C4-2B (cell line): ENCODE measurements at regions not wholly inside any gene's neighbourhood (a gene's known extent, or its start where the extent isn't known, plus 50 kb on each side); places are given as distances from the start of the nearest gene placed in this dataset.

ENCODE experiments used
- H3K27ac ChIP-seq: fragments of 450-650 bp; 2 replicates; pipeline ENCODE4 v1.5.1; 2017
- CTCF ChIP-seq: fragments of 450-650 bp; conservative IDR thresholded peaks from 2 replicates; pipeline ENCODE4 v1.5.1; 2017; ENCODE audit warnings: mild to moderate bottlenecking
- ZFX ChIP-seq: fragments of 450-650 bp; IDR thresholded peaks from 2 replicates; pipeline ENCODE4 v1.6.1; 2017

GRCh38 chr1:218494449-218494852, 149.3 kb downstream of the TGFB2 start:
- H3K27ac ChIP-seq = no peak overlapping the region

GRCh38 chr1:218495931-218496330, 150.8 kb downstream of the TGFB2 start:
- H3K27ac ChIP-seq = no peak overlapping the region
- TF ChIP-seq CTCF (no peak), ZFX (no peak)

More at GRCh38 chr1:218494449-218494852, 149.3 kb downstream of the TGFB2 start:
- TF ChIP-seq CTCF (no peak), ZFX (no peak)

GRCh38 chr1:218496561-218496960, 151.4 kb downstream of the TGFB2 start:
- no peak overlapping the region for H3K27ac ChIP-seq
- TF ChIP-seq CTCF (no peak), ZFX (no peak)

- H3K27ac ChIP-seq = no peak overlapping the region
- no peak for TF ChIP-seq CTCF
- no peak for TF ChIP-seq ZFX
Observed at GRCh38 chr1:218498056-218498938, 153.2 kb downstream of the TGFB2 start.

GRCh38 chr1:218499011-218499691, 154.0 kb downstream of the TGFB2 start:
- no peak overlapping the region for H3K27ac ChIP-seq
- TF ChIP-seq CTCF = no peak
- no peak for TF ChIP-seq ZFX

GRCh38 chr1:218499911-218500310, 154.8 kb downstream of the TGFB2 start:
- no peak for TF ChIP-seq CTCF
- no peak for TF ChIP-seq ZFX
- H3K27ac ChIP-seq = no peak overlapping the region

- H3K27ac ChIP-seq = no peak overlapping the region
- TF ChIP-seq CTCF = no peak
- no peak for TF ChIP-seq ZFX
Observed at GRCh38 chr1:218501161-218501560, 156.0 kb downstream of the TGFB2 start.
